ENCODE measurements at regions not wholly inside any gene's neighbourhood (a gene's known extent, or its start where the extent isn't known, plus 50 kb on each side); places are given as distances from the start of the nearest gene placed in this dataset.

- ATAC-seq (no peak), DNase-seq (ENCODE audit: low read depth in 1 of 2, low spot score in 1 of 2) (no peak), FAIRE-seq (no peak)
- no peak overlapping the region for H3K4me3 ChIP-seq
- H3K9me3 ChIP-seq = no peaks in the 10 kb centered on the region
- no peak overlapping the region for H3K27ac ChIP-seq
- 42% methylated on average over 3 of the region's 3 CpGs for WGBS (ENCODE audit: missing lambda C conversion rate)
- POLR2A ChIA-PET = no interaction called here
- TF ChIP-seq BHLHE40 (IDR thresholded peaks at IDR 0.05; ENCODE audit: low read depth, low read length) (no peak), ZSCAN20 (CRISPR knock-in tag; IDR thresholded peaks at IDR 0.05) (no peak), MAZ (IDR thresholded peaks at IDR 0.05; ENCODE audit: borderline replicate concordance, low read depth, low read length) (no peak), HDAC2 (IDR thresholded peaks at IDR 0.05) (no peak), RARB (CRISPR knock-in tag; IDR thresholded peaks at IDR 0.05) (no peak), HOXB5 (CRISPR knock-in tag; IDR thresholded peaks at IDR 0.05) (no peak)
- H3K4me2 ChIP-seq = no peak overlapping the region
- CTCF ChIA-PET = no interaction called here
- no peaks in the 10 kb centered on the region for H3K4me1 ChIP-seq
Measured at GRCh38 chr9:18182636-18183035, 291.3 kb upstream of the ADAMTSL1 start.

- Histone ChIP-seq H3K4me2 (no peak overlapping the region), H3K4me1 (no peaks in the 10 kb centered on the region), H3K4me3 (no peak overlapping the region), H3K9me3 (no peaks in the 10 kb centered on the region), H3K27ac (no peak overlapping the region)
- no peak for FAIRE-seq
- ChIA-PET CTCF (no interaction called here), POLR2A (no interaction called here)
- 10% methylated on average over 3 of the region's 3 CpGs for WGBS (ENCODE audit: missing lambda C conversion rate)
- no peak for TF ChIP-seq RCOR1 (IDR thresholded peaks at IDR 0.05; ENCODE audit: low read depth, low read length)
- no peak for TF ChIP-seq HOXB5 (CRISPR knock-in tag; IDR thresholded peaks at IDR 0.05)
- no peak for TF ChIP-seq HMGXB4 (CRISPR knock-in tag; IDR thresholded peaks at IDR 0.05; ENCODE audit: borderline replicate concordance)
- no peak for TF ChIP-seq SMC3 (IDR thresholded peaks at IDR 0.05)
- no peak for TF ChIP-seq NFE2L2 (conservative IDR thresholded peaks at IDR 0.05; ENCODE audit: low read length)
- TF ChIP-seq NPAS2 (CRISPR knock-in tag; IDR thresholded peaks at IDR 0.05; ENCODE audit: borderline replicate concordance) = no peak
- no peak for TF ChIP-seq CEBPB (IDR thresholded peaks at IDR 0.05)
- TF ChIP-seq RAD21 (conservative IDR thresholded peaks at IDR 0.05 in 1 of 2, IDR thresholded peaks at IDR 0.05 in 1 of 2) = no peak
- no peak for TF ChIP-seq NR3C1 (IDR thresholded peaks at IDR 0.05)
- no peak for TF ChIP-seq KDM5A (IDR thresholded peaks at IDR 0.05)
- TF ChIP-seq PHF8 (IDR thresholded peaks at IDR 0.05; ENCODE audit: borderline replicate concordance, low read depth) = no peak
- no peak for TF ChIP-seq KDM1A (IDR thresholded peaks at IDR 0.05; ENCODE audit: low read depth)
- TF ChIP-seq FOXS1 (CRISPR knock-in tag; IDR thresholded peaks at IDR 0.05) = no peak
- no peak for TF ChIP-seq GATA3 (IDR thresholded peaks at IDR 0.05; ENCODE audit: borderline replicate concordance)
- no peak for TF ChIP-seq HES2 (IDR thresholded peaks at IDR 0.05)
- DNase-seq (ENCODE audit: low read depth in 1 of 2, low spot score in 1 of 2) = no peak
- no peak for ATAC-seq
Measured at GRCh38 chr9:18183974-18184373, 290.0 kb upstream of the ADAMTSL1 start.

GRCh38 chr9:18184401-18184800, 289.6 kb upstream of the ADAMTSL1 start:
- POLR2A ChIA-PET = no interaction called here
- Histone ChIP-seq H3K9me3 (no peaks in the 10 kb centered on the region), H3K4me1 (no peaks in the 10 kb centered on the region), H3K4me3 (no peak overlapping the region), H3K27ac (no peak overlapping the region), H3K4me2 (no peak overlapping the region)
- WGBS (ENCODE audit: missing lambda C conversion rate) = 19% methylated on average over 4 of the region's 4 CpGs
- CTCF ChIA-PET = no interaction called here
- DNase-seq (ENCODE audit: low read depth in 1 of 2, low spot score in 1 of 2) (no peak), ATAC-seq (no peak), FAIRE-seq (no peak)
- TF ChIP-seq GATA3 (IDR thresholded peaks at IDR 0.05; ENCODE audit: borderline replicate concordance) (no peak), HMGXB4 (CRISPR knock-in tag; IDR thresholded peaks at IDR 0.05; ENCODE audit: borderline replicate concordance) (no peak), ZSCAN20 (CRISPR knock-in tag; IDR thresholded peaks at IDR 0.05) (no peak), MAZ (IDR thresholded peaks at IDR 0.05; ENCODE audit: borderline replicate concordance, low read depth, low read length) (no peak), PHF8 (IDR thresholded peaks at IDR 0.05; ENCODE audit: borderline replicate concordance, low read depth) (no peak), ZNF302 (CRISPR knock-in tag; IDR thresholded peaks at IDR 0.05) (no peak), CEBPB (IDR thresholded peaks at IDR 0.05) (no peak), EHMT2 (IDR thresholded peaks at IDR 0.05; ENCODE audit: low read depth) (no peak), HOXB5 (CRISPR knock-in tag; IDR thresholded peaks at IDR 0.05) (no peak), POLR2AphosphoS2 (conservative IDR thresholded peaks at IDR 0.05; ENCODE audit: low read length) (no peak), E2F6 (IDR thresholded peaks at IDR 0.05; ENCODE audit: borderline replicate concordance, low read depth) (no peak), CBX2 (IDR thresholded peaks at IDR 0.05; ENCODE audit: borderline replicate concordance, low read depth) (no peak), REST (IDR thresholded peaks at IDR 0.05) (no peak)

Data from A549 (cell line).